Heart left ventricle (tissue), 13 donors: ENCODE measurements at regions not wholly inside any gene's neighbourhood (a gene's known extent, or its start where the extent isn't known, plus 50 kb on each side); places are given as distances from the start of the nearest gene placed in this dataset.

Experiments
- CTCF ChIP-seq, 12 donors: fragments of 200-600 bp; sonication (generic) in 4 of 12; IDR thresholded peaks; one replicate each; pipeline versions ENCODE4 v1.5.0 to v1.8.0; 2018 to 2022; ENCODE audit warnings: antibody characterized with exemption in 12 of 12, mild to moderate bottlenecking in 5 of 12
- POLR2A ChIP-seq, 2 donors: fragments of 450-650 bp; IDR thresholded peaks; one replicate each; pipeline ENCODE4 v1.6.1; 2017; ENCODE audit warnings: antibody characterized with exemption in 2 of 2, mild to moderate bottlenecking in 2 of 2, moderate library complexity in 2 of 2
- donor health status: ischemic (EF 13 %, LVEDD 7.1; RV severe dilation, severe dysfunction).
- donor health status: DM: no; HTN: yes; CAD: no.
- donor health status: DM: no; HTN: no; CAD: no.
- donor health status: ischemic (EF 25% LVEDD 6.9; RV normal size, moderate dysfunction).
- donor health status: ischemic (EF 25% LVEDD 5.7; RV mildly dilated, moderate dysfunction).
- donor health status: ischemic (EF 35%, LVEDD 5.7; RV mildly dilated, moderate dysfunction).
- donor health status: nonischemic (EF 11% LVEDD 7.7; RV severe dilation, severe dysfunction).
- donor health status: DM: yes; HTN: yes; CAD: no.
- donor health status: PGD.
- donor health status: ischemic (EF 29% LVEDD 5.4; RV normal size, mild dysfunction).
- donor health status: nonischemic (EF 23%, LVEDD 6.1; RV moderate dilation, normal function).

GRCh38 chr14:30295980-30296379 lies 263.0 kb upstream of the G2E3 start:
- TF ChIP-seq CTCF (IDR thresholded peaks at IDR 0.05) (no peak), POLR2A (IDR thresholded peaks at IDR 0.05) (no peak)
